GM11168 (cell line): ENCODE measurements at regions not wholly inside any gene's neighbourhood (a gene's known extent, or its start where the extent isn't known, plus 50 kb on each side); places are given as distances from the start of the nearest gene placed in this dataset.
"Not testable (repeated sequence)": the region's sequence is repeated elsewhere in the genome, so short reads cannot be mapped to it uniquely, and the experiment has no call there.

ENCODE experiments used
- in situ Hi-C: fragments of 300-500 bp; cut with MboI; formaldehyde crosslinking; loops from one replicate; pipeline ENCODE4 v1.12.0; 2022; ENCODE audit warnings: low sequenced_read_pairs; ENCODE audit not compliant: unreplicated experiment

GRCh38 chr4:151459375-151459774, 50.4 kb downstream of the FHIP1A start:
- in situ Hi-C loops, result no loop called here

- in situ Hi-C loops, result no loop called here
Measured at GRCh38 chr4:151460434-151460833, 51.5 kb downstream of the FHIP1A start.

- in situ Hi-C loops, result no loop called here
Measured at GRCh38 chr4:151462554-151462953, 53.6 kb downstream of the FHIP1A start.

GRCh38 chr4:151468715-151469696, 60.0 kb downstream of the FHIP1A start:
- in situ Hi-C loops, result no loop called here

- in situ Hi-C loops, result no loop called here
Measured at GRCh38 chr4:151469970-151470369, 61.0 kb downstream of the FHIP1A start.

GRCh38 chr4:151471728-151472127, 62.8 kb downstream of the FHIP1A start:
- in situ Hi-C loops, result no loop called here

- in situ Hi-C loops, result no loop called here
Measured at GRCh38 chr4:151472297-151472696, 63.3 kb downstream of the FHIP1A start.

GRCh38 chr4:151472711-151473110, 63.7 kb downstream of the FHIP1A start:
- in situ Hi-C loops, result no loop called here

- in situ Hi-C loops, result no loop called here
Measured at GRCh38 chr4:151473521-151474097, 64.6 kb downstream of the FHIP1A start.

- in situ Hi-C loops, result no loop called here
Measured at GRCh38 chr4:151475035-151475714, 66.2 kb downstream of the FHIP1A start.

GRCh38 chr4:151481813-151482212, 72.8 kb downstream of the FHIP1A start:
- in situ Hi-C loops, result no loop called here

- in situ Hi-C loops, result no loop called here
Measured at GRCh38 chr4:151484396-151485102, 75.6 kb downstream of the FHIP1A start.

- in situ Hi-C loops, result no loop called here
Measured at GRCh38 chr4:151485541-151486131, 76.7 kb downstream of the FHIP1A start.

GRCh38 chr4:151486168-151486567, 77.2 kb downstream of the FHIP1A start:
- in situ Hi-C loops, result no loop called here

- in situ Hi-C loops, result no loop called here
Measured at GRCh38 chr4:151488968-151489367, 80.0 kb downstream of the FHIP1A start.

GRCh38 chr4:151489462-151490203, 80.7 kb downstream of the FHIP1A start:
- in situ Hi-C loops, result no loop called here

GRCh38 chr4:151495612-151496011, 86.6 kb downstream of the FHIP1A start:
- in situ Hi-C loops, result not testable (repeated sequence)

GRCh38 chr4:151511548-151511947, 102.6 kb downstream of the FHIP1A start:
- in situ Hi-C loops, result not testable (repeated sequence)

- in situ Hi-C loops, result no loop called here
Measured at GRCh38 chr4:151517896-151518295, 108.9 kb downstream of the FHIP1A start.
